SK-N-SH treated with all-trans-retinoic acid at 6 μM for 48 hours (cell line): ENCODE measurements at regions not wholly inside any gene's neighbourhood (a gene's known extent, or its start where the extent isn't known, plus 50 kb on each side); places are given as distances from the start of the nearest gene placed in this dataset.

Source experiments
- ATAC-seq: fragments of 200-7000 bp; cut with Tn5 transposase; 3 replicates; pipeline ENCODE4 v1.9.1; 2020; ENCODE audit warnings: mild to moderate bottlenecking, moderate library complexity
- ARNTL ChIP-seq: fragments of 450-650 bp; formaldehyde crosslinking; IDR thresholded peaks from 2 replicates; pipeline ENCODE4 v1.5.0; 2020; ENCODE audit warnings: low read depth, mild to moderate bottlenecking, moderate library complexity, borderline replicate concordance
- BACH2 ChIP-seq: fragments of 250-450 bp; sonication (Bioruptor Pico); IDR thresholded peaks from 2 replicates; pipeline ENCODE4 v1.9.0; 2021; ENCODE audit warnings: mild to moderate bottlenecking, borderline replicate concordance
- CREB5 ChIP-seq: fragments of 250-450 bp; sonication (Bioruptor Pico); IDR thresholded peaks from 2 replicates; pipeline ENCODE4 v1.5.1; 2020; ENCODE audit warnings: low read depth, mild to moderate bottlenecking, moderate library complexity
- CSRNP3 ChIP-seq: fragments of 250-450 bp; sonication (Bioruptor Pico); IDR thresholded peaks from 2 replicates; pipeline ENCODE4 v1.5.1; 2021; ENCODE audit warnings: mild to moderate bottlenecking, moderate library complexity
- ESRRG ChIP-seq: fragments of 250-450 bp; sonication (Bioruptor Pico); IDR thresholded peaks from 2 replicates; pipeline ENCODE4 v1.6.1; 2021; ENCODE audit warnings: mild to moderate bottlenecking
- GLIS3 ChIP-seq: fragments of 250-450 bp; sonication (Bioruptor Pico); IDR thresholded peaks from 2 replicates; pipeline ENCODE4 v1.5.0; 2020; ENCODE audit warnings: mild to moderate bottlenecking, moderate library complexity
- ISL1 ChIP-seq: fragments of 250-450 bp; sonication (Bioruptor Pico); IDR thresholded peaks from 2 replicates; pipeline ENCODE4 v2.1.2; 2022; ENCODE audit warnings: mild to moderate bottlenecking, moderate library complexity
- OSR1 ChIP-seq: fragments of 250-450 bp; sonication (Bioruptor Pico); IDR thresholded peaks from 2 replicates; pipeline ENCODE4 v1.8.0; 2022; ENCODE audit warnings: moderate library complexity, mild to moderate bottlenecking, inconsistent platforms
- POU6F1 ChIP-seq: fragments of 250-450 bp; sonication (Bioruptor Pico); IDR thresholded peaks from 2 replicates; pipeline ENCODE4 v1.8.0; 2021; ENCODE audit warnings: low read depth, mild to moderate bottlenecking, moderate library complexity, borderline replicate concordance
- PPARA ChIP-seq: fragments of 250-450 bp; sonication (Bioruptor Pico); IDR thresholded peaks from 2 replicates; pipeline ENCODE4 v1.5.0; 2020; ENCODE audit warnings: mild to moderate bottlenecking, borderline replicate concordance
- RARB ChIP-seq: fragments of 250-450 bp; sonication (Bioruptor Pico); IDR thresholded peaks from 2 replicates; pipeline ENCODE4 v1.8.0; 2021; ENCODE audit warnings: mild to moderate bottlenecking, moderate library complexity
- SNAI2 ChIP-seq: fragments of 250-450 bp; sonication (Bioruptor Pico); IDR thresholded peaks from 2 replicates; pipeline ENCODE4 v1.5.0; 2020; ENCODE audit warnings: mild to moderate bottlenecking, moderate library complexity
- TCF4 ChIP-seq: fragments of 250-450 bp; sonication (Bioruptor Pico); IDR thresholded peaks from 2 replicates; pipeline ENCODE4 v1.8.0; 2021; ENCODE audit warnings: mild to moderate bottlenecking, moderate library complexity, borderline replicate concordance
- TOX ChIP-seq: fragments of 250-450 bp; sonication (Bioruptor Pico); IDR thresholded peaks from 2 replicates; pipeline ENCODE4 v1.8.0; 2021; ENCODE audit warnings: mild to moderate bottlenecking, moderate library complexity, borderline replicate concordance
- TSHZ2 ChIP-seq: fragments of 250-450 bp; sonication (Bioruptor Pico); IDR thresholded peaks from 2 replicates; pipeline ENCODE4 v1.5.0; 2020; ENCODE audit warnings: mild to moderate bottlenecking, moderate library complexity
- ZC3H10 ChIP-seq: fragments of 250-450 bp; sonication (Bioruptor Pico); IDR thresholded peaks from 2 replicates; pipeline ENCODE4 v1.5.1; 2021; ENCODE audit warnings: mild to moderate bottlenecking, moderate library complexity
- ZFP3 ChIP-seq: fragments of 250-450 bp; sonication (Bioruptor Pico); IDR thresholded peaks from 2 replicates; pipeline ENCODE4 v1.5.0; 2020; ENCODE audit warnings: mild to moderate bottlenecking, moderate library complexity
- ZFP30 ChIP-seq: fragments of 450-650 bp; formaldehyde crosslinking; IDR thresholded peaks from 2 replicates; pipeline ENCODE4 v1.5.0; 2022; ENCODE audit warnings: mild to moderate bottlenecking, moderate library complexity
- ZNF565 ChIP-seq: fragments of 450-650 bp; formaldehyde crosslinking; conservative IDR thresholded peaks from 2 replicates; pipeline ENCODE4 v1.5.0; 2020; ENCODE audit warnings: low read depth, mild to moderate bottlenecking, moderate library complexity
- ZNF70 ChIP-seq: fragments of 450-650 bp; formaldehyde crosslinking; IDR thresholded peaks from 2 replicates; pipeline ENCODE4 v1.5.0; 2020; ENCODE audit warnings: mild to moderate bottlenecking, moderate library complexity
- ZNF8 ChIP-seq: fragments of 450-650 bp; formaldehyde crosslinking; IDR thresholded peaks from 2 replicates; pipeline ENCODE4 v1.5.0; 2020; ENCODE audit warnings: mild to moderate bottlenecking, moderate library complexity

- no peak for ATAC-seq
- no peak for TF ChIP-seq TSHZ2 (CRISPR knock-in tag)
- TF ChIP-seq ISL1 (CRISPR knock-in tag): no peak
- TF ChIP-seq PPARA (CRISPR knock-in tag): no peak
- no peak for TF ChIP-seq BACH2 (CRISPR knock-in tag)
- no peak for TF ChIP-seq SNAI2
- no peak for TF ChIP-seq ZFP3 (CRISPR knock-in tag)
- TF ChIP-seq CSRNP3 (CRISPR knock-in tag): no peak
- no peak for TF ChIP-seq RARB (CRISPR knock-in tag)
- TF ChIP-seq TCF4 (CRISPR knock-in tag): no peak
- no peak for TF ChIP-seq ZNF8 (CRISPR knock-in tag)
- no peak for TF ChIP-seq TOX (CRISPR knock-in tag)
- no peak for TF ChIP-seq ARNTL (CRISPR knock-in tag)
- no peak for TF ChIP-seq POU6F1 (CRISPR knock-in tag)
- TF ChIP-seq, all 23 proteins: peak for 0
Measured at GRCh38 chr11:91768783-91769182, 455.8 kb upstream of the FAT3 start.

GRCh38 chr11:91763331-91763730 lies 461.3 kb upstream of the FAT3 start:
- TF ChIP-seq RARB (CRISPR knock-in tag) (no peak), BACH2 (CRISPR knock-in tag) (no peak), ZNF565 (CRISPR knock-in tag) (no peak), ZFP30 (CRISPR knock-in tag) (no peak), TCF4 (CRISPR knock-in tag) (no peak), TOX (CRISPR knock-in tag) (no peak), ZC3H10 (CRISPR knock-in tag) (no peak), SNAI2 (no peak), CREB5 (CRISPR knock-in tag) (no peak), POU6F1 (CRISPR knock-in tag) (no peak), ESRRG (CRISPR knock-in tag) (no peak), GLIS3 (CRISPR knock-in tag) (no peak), OSR1 (CRISPR knock-in tag) (no peak)
- TF ChIP-seq, all 23 proteins: peak for 0

GRCh38 chr11:91761406-91762025 lies 463.1 kb upstream of the FAT3 start:
- no peak for ATAC-seq
- TF ChIP-seq ESRRG (CRISPR knock-in tag): no peak
- TF ChIP-seq TCF4 (CRISPR knock-in tag): no peak
- no peak for TF ChIP-seq ZNF8 (CRISPR knock-in tag)
- no peak for TF ChIP-seq SNAI2
- TF ChIP-seq CREB5 (CRISPR knock-in tag): no peak
- TF ChIP-seq ZFP30 (CRISPR knock-in tag): no peak
- TF ChIP-seq ZFP3 (CRISPR knock-in tag): no peak
- TF ChIP-seq ZC3H10 (CRISPR knock-in tag): no peak
- no peak for TF ChIP-seq ARNTL (CRISPR knock-in tag)
- TF ChIP-seq CSRNP3 (CRISPR knock-in tag): no peak
- TF ChIP-seq ZNF565 (CRISPR knock-in tag): no peak
- TF ChIP-seq ZNF70 (CRISPR knock-in tag): no peak

More at GRCh38 chr11:91763331-91763730, 461.3 kb upstream of the FAT3 start:
- ATAC-seq: no peak
